OCI-LY7 (cell line): ENCODE measurements at regions not wholly inside any gene's neighbourhood (a gene's known extent, or its start where the extent isn't known, plus 50 kb on each side); places are given as distances from the start of the nearest gene placed in this dataset.

Experiments used
- EZH2phosphoT487 ChIP-seq: fragments of 200-600 bp; sonication (generic); IDR thresholded peaks from 2 replicates; pipeline ENCODE4 v1.6.1; 2018; ENCODE audit warnings: low read depth, borderline replicate concordance, mild to moderate bottlenecking, mixed run types, antibody characterized with exemption, low read length, moderate library complexity, mixed read lengths
- TF ChIP-seq, protein P1 (sequence below): fragments of 200-600 bp; sonication (generic); conservative IDR thresholded peaks from 2 replicates; pipeline ENCODE4 v1.5.1; 2014; ENCODE audit warnings: mild to moderate bottlenecking, antibody characterized with exemption, low read length, moderate library complexity, mixed read lengths

DNA sequence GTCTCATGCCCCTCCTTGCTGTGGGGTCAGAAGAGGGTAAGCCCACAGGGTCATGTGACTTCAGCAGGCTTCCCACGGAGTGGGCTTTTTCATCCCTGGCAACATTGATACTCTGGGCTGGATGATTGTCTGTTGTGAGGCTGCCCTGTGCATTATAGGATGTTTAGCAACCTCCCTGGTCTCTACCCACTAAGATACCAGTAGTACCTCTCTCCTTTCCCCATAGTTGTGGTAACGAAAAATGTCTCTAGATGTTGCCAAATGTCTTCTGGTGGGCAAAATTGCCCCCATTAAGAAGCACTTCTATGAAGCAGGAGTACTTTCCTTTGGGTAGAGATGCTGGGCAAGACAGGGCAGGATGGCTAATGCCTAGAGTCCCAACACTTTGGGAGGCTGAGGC lies 232.5 kb upstream of the ZNF217 start:
- TF ChIP-seq, protein P1, sequence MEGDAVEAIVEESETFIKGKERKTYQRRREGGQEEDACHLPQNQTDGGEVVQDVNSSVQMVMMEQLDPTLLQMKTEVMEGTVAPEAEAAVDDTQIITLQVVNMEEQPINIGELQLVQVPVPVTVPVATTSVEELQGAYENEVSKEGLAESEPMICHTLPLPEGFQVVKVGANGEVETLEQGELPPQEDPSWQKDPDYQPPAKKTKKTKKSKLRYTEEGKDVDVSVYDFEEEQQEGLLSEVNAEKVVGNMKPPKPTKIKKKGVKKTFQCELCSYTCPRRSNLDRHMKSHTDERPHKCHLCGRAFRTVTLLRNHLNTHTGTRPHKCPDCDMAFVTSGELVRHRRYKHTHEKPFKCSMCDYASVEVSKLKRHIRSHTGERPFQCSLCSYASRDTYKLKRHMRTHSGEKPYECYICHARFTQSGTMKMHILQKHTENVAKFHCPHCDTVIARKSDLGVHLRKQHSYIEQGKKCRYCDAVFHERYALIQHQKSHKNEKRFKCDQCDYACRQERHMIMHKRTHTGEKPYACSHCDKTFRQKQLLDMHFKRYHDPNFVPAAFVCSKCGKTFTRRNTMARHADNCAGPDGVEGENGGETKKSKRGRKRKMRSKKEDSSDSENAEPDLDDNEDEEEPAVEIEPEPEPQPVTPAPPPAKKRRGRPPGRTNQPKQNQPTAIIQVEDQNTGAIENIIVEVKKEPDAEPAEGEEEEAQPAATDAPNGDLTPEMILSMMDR, result no peak
- no peak for TF ChIP-seq EZH2phosphoT487
